Astrocyte (in vitro differentiated cells and primary cell): ENCODE measurements at regions not wholly inside any gene's neighbourhood (a gene's known extent, or its start where the extent isn't known, plus 50 kb on each side); places are given as distances from the start of the nearest gene placed in this dataset.

Experiments used
- CTCF ChIP-seq: IDR thresholded peaks from 2 replicates; pipeline ENCODE4 v1.5.1; 2011; ENCODE audit warnings: low read depth, mild to moderate bottlenecking, inconsistent platforms, low read length, moderate library complexity; ENCODE audit not compliant: insufficient read depth
- EZH2 ChIP-seq: IDR thresholded peaks from 2 replicates; pipeline ENCODE4 v1.6.1; 2012; ENCODE audit warnings: mild to moderate bottlenecking, low read length, inconsistent platforms; ENCODE audit not compliant: insufficient read depth

GRCh38 chr18:25490316-25490715 lies 138.3 kb upstream of the ZNF521 start:
- TF ChIP-seq CTCF (no peak), EZH2 (no peak)
